GM18519 (cell line): ENCODE measurements at regions not wholly inside any gene's neighbourhood (a gene's known extent, or its start where the extent isn't known, plus 50 kb on each side); places are given as distances from the start of the nearest gene placed in this dataset.

Source experiments
- ATAC-seq: cut with Tn5 transposase; IDR thresholded peaks from one replicate; pipeline ENCODE4 v1.9.1; 2021; ENCODE audit warnings: mild to moderate bottlenecking, moderate library complexity; ENCODE audit not compliant: unreplicated experiment, low FRiP score

- ATAC-seq: no peak
Measured at GRCh38 chr17:73777131-73777449, 132.8 kb upstream of the SDK2 start.

GRCh38 chr17:73782231-73782630 lies 138.0 kb upstream of the SDK2 start:
- ATAC-seq: no peak

DNA sequence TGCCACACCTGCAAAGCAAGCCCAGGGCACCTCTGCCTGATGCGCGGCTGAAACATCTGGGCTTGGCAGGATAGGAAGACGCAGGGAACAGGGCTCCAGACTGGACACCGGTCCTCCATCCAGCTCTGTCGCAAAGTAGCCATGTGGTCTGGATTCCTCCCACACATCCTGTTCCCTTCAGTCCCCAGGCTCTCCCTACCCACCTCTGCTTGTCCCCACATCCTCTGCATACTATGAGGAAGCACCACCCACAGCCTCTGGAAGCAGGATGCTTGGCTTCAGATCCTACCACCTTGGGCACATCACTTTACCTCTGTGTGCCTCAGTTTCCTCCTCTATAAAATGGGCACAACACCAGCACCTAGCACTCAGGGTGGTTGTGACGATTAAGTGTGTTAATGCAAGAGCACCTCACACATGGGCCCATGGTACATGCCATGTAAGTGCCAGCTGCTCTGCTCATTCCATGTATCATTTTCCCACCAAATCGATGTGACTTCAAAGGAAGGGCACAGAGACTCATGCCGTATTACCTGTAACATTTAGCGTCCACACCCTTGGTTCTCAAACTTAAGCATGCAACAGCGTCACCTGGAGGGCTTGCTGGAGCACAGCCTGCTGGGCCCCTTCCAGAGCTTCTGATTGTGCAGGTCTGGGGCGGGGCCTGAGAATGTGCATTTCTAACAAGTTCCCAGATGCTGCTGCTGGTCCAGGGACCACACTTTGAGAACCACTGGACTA lies 138.6 kb upstream of the SDK2 start:
- no peak for ATAC-seq

- no peak for ATAC-seq
Measured at GRCh38 chr17:73783382-73783766, 139.1 kb upstream of the SDK2 start.

DNA sequence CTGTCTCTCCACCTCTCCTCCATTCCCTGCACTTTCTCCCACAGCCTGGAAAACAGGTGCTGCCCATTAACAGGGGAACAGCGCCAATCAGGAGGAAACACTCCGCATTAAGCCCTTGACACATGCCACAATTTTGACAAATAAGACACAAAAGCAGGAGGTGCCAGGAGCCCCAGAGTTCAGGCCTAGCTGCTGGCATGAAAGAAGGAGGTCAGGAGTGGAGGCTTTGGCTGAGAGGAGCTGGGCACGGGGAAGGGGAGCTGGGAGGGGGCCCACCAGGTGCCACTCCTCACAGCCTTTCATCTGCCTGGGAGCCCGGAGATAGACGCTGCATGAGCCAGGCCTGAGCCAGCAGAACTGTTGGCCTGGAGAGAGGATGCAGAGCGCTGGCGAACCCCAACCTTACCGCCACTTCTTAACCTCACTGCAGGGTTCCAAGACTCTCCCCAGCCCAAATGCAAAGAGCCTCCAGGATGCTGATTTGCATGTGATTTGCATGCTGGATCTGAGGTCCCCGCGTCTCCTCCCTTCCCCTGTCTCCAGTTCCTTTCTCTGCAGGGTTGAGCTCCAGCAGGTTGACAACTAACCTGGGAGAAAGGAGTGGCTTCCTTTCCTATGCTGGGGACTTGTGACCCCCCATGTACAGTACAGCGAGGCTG lies 139.8 kb upstream of the SDK2 start:
- no peak for ATAC-seq

GRCh38 chr17:73785496-73785895 lies 141.3 kb upstream of the SDK2 start:
- ATAC-seq: no peak

- no peak for ATAC-seq
Measured at GRCh38 chr17:73785958-73786743, 141.9 kb upstream of the SDK2 start.

- ATAC-seq: no peak
Measured at GRCh38 chr17:73787076-73788059, 143.1 kb upstream of the SDK2 start.

GRCh38 chr17:73788111-73788510 lies 143.9 kb upstream of the SDK2 start:
- no peak for ATAC-seq

- no peak for ATAC-seq
Measured at GRCh38 chr17:73791121-73791520, 146.9 kb upstream of the SDK2 start.

DNA sequence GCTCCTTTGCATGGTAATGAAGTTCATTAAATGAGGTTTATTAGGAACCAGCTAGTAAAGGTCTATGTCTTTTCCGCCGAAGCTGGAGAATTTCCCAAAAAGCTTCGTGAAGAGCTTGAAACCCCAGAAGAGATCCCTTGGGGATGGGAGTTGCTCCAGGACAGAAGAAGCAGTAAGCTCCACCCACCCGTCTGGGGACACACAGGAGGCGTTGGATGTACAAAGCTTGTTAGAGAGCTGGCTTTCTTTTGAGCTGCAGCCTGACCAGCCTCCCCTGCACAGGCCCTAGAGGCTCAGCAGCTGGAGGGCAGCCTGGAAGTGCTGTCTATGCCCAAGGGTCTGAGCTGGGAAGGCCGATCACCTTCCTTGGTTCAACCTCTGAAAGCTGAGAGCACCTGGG lies 147.4 kb upstream of the SDK2 start:
- no peak for ATAC-seq

DNA sequence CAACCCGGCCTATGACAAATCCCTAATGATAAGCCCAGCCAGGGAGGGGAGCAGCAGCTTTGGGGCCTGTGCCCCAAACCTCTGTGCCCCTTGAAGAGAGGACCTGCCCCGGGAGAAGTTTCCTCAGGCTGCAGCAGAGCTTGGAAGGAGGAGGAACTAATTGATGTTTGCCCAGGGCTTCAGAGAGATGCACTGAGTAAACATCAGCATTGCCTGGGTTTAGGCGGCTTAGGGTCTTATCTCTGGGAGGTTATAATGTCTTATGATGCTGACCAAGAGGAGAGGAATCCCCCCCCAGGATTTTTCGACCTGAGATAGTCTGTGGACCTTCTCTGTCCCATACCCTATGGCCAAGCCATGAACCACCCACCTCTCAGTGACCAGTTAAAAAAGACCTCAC lies 148.7 kb upstream of the SDK2 start:
- no peak for ATAC-seq

GRCh38 chr17:73794336-73794735 lies 150.1 kb upstream of the SDK2 start:
- ATAC-seq: no peak

DNA sequence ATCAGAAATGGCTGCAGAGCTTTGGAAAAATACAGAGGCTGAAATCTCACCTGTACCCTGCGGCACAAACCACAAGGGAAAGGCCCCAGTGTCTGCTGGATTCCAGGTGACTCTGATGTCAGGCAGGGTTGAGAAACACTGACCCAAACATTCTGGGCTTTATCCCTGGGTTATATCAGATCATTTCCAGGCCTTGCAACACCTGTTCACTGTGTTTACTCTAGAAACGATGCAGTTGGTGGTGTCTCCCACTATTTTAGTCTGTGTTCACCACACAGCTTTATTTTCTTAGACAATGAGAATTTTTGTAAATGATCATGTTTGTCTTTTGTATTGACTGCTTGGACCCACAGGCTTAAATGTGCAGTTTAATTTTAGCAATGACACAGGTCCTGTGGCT lies 151.5 kb upstream of the SDK2 start:
- no peak for ATAC-seq

- no peak for ATAC-seq
Measured at GRCh38 chr17:73797594-73798110, 153.4 kb upstream of the SDK2 start.

DNA sequence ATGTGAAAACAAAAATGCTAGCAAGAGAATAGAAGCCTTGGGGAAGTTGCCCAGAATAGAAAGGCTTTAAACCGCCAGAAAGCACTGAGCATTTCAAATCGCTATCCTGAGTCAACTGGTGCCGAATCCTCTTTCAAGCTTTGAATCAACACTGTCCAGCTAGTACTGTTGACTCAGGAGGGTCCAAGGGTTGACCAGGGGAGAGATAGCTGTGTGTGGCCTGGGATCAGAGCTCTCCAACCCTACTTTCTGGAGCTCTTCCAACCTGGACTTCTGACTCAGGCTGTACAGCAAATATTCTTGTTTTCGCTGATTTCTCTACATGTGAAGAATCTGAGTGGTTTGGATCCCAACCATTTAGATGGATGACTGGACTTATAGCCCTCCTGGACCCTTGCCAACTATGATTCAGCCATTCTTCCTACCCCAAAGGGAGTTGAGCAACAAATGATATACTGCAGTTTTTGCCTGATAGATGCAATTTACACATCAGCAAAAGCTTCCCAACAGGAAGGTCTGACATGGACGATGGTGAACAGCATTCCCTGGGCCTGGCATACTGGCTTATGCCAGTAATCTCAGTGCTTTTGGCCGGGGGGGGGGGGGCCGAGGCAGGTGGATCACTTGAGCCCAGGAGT lies 154.0 kb upstream of the SDK2 start:
- no peak for ATAC-seq

- no peak for ATAC-seq
Measured at GRCh38 chr17:73799096-73799495, 154.9 kb upstream of the SDK2 start.

GRCh38 chr17:73799781-73800627 lies 155.8 kb upstream of the SDK2 start:
- ATAC-seq: no peak

GRCh38 chr17:73800893-73801292 lies 156.6 kb upstream of the SDK2 start:
- ATAC-seq: no peak
